Thoracic aorta (tissue), 2 donors: ENCODE measurements at regions not wholly inside any gene's neighbourhood (a gene's known extent, or its start where the extent isn't known, plus 50 kb on each side); places are given as distances from the start of the nearest gene placed in this dataset.
"Not testable (repeated sequence)": the region's sequence is repeated elsewhere in the genome, so short reads cannot be mapped to it uniquely, and the experiment has no call there.

Experiments used
- ATAC-seq: fragments of 150-250 bp; one replicate; pipeline ENCODE4 v1.8.0; 2017; ENCODE audit warnings: low read depth; ENCODE audit not compliant: insufficient number of reproducible peaks, low FRiP score
- DNase-seq: peaks from one replicate; pipeline ENCODE4 v3.0.0-alpha.2; 2020; ENCODE audit warnings: low spot score
- H3K27ac ChIP-seq, 2 donors: fragments of 200-600 bp; sonication (generic); 1 replicate in 1 of 2; 2 replicates in 1 of 2; pipeline ENCODE4 v1.5.1; 2016; ENCODE audit warnings: mild to moderate bottlenecking in 2 of 2, moderate library complexity in 2 of 2
- H3K27me3 ChIP-seq: fragments of 200-600 bp; sonication (generic); replicated peaks from 2 replicates; pipeline ENCODE4 v1.6.0; 2016; ENCODE audit warnings: mild to moderate bottlenecking; ENCODE audit not compliant: insufficient read depth
- H3K36me3 ChIP-seq: fragments of 200-600 bp; sonication (generic); one replicate; pipeline ENCODE4 v1.5.1; 2016
- H3K4me1 ChIP-seq, 2 donors: fragments of 200-600 bp; sonication (generic); 1 replicate in 1 of 2; 2 replicates in 1 of 2; pipeline versions ENCODE4 v1.5.1 to v1.6.0; 2016; ENCODE audit warnings: low read depth in 2 of 2, mild to moderate bottlenecking in 1 of 2; ENCODE audit not compliant: control insufficient read depth in 1 of 2
- H3K4me3 ChIP-seq: fragments of 200-600 bp; sonication (generic); 2 replicates; pipeline ENCODE4 v1.5.1; 2016; ENCODE audit warnings: mild to moderate bottlenecking
- H3K9me3 ChIP-seq: fragments of 200-600 bp; sonication (generic); 2 replicates; pipeline ENCODE4 v1.5.1; 2016
- TF ChIP-seq, protein P1 (sequence below): fragments of 200-600 bp; sonication (generic); IDR thresholded peaks from one replicate; pipeline ENCODE4 v1.5.1; 2019; ENCODE audit warnings: antibody characterized with exemption

DNA sequence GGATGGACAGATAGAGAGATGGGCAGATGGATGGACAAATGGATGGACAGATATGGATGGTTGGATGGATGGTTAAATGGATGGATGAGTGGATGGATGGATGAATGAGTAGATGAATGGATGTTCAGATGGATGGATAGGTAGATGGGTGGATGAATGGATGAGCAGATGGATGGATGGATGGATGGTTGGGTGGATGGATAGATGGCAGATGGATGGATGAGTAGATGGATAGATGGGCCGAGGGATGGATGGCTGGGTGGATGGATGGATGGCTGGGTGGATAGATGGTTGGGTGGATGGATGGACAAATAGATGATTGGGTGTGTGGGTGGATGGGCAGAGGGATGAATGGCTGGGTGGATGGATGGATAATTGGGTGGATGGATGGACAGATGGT is 98.9 kb upstream of the OTOS start:
- H3K27me3 ChIP-seq = no peaks in the 10 kb centered on the region
- TF ChIP-seq, protein P1, sequence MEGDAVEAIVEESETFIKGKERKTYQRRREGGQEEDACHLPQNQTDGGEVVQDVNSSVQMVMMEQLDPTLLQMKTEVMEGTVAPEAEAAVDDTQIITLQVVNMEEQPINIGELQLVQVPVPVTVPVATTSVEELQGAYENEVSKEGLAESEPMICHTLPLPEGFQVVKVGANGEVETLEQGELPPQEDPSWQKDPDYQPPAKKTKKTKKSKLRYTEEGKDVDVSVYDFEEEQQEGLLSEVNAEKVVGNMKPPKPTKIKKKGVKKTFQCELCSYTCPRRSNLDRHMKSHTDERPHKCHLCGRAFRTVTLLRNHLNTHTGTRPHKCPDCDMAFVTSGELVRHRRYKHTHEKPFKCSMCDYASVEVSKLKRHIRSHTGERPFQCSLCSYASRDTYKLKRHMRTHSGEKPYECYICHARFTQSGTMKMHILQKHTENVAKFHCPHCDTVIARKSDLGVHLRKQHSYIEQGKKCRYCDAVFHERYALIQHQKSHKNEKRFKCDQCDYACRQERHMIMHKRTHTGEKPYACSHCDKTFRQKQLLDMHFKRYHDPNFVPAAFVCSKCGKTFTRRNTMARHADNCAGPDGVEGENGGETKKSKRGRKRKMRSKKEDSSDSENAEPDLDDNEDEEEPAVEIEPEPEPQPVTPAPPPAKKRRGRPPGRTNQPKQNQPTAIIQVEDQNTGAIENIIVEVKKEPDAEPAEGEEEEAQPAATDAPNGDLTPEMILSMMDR = no peak
- no peak overlapping the region for H3K27ac ChIP-seq
- ATAC-seq (no peak), DNase-seq (no peak)
- no peaks in the 10 kb centered on the region for H3K36me3 ChIP-seq
- H3K4me3 ChIP-seq = no peak overlapping the region
- H3K9me3 ChIP-seq = no peaks in the 10 kb centered on the region
- H3K4me1 ChIP-seq = peaks cover 8 to 27% of the 10 kb centered on the region in 2 donors

- TF ChIP-seq, protein P1 = no peak
- DNase-seq = no peak
Observed at GRCh38 chr2:240240017-240240734, 99.7 kb upstream of the OTOS start.

GRCh38 chr2:240240781-240241180 is 100.3 kb upstream of the OTOS start:
- H3K27me3 ChIP-seq = no peaks in the 10 kb centered on the region
- TF ChIP-seq, protein P1 = no peak
- DNase-seq = no peak
- ATAC-seq = no peak
- no peak overlapping the region for H3K27ac ChIP-seq
- H3K36me3 ChIP-seq = no peaks in the 10 kb centered on the region
- no peak overlapping the region for H3K4me3 ChIP-seq
- no peaks in the 10 kb centered on the region for H3K9me3 ChIP-seq
- peaks cover 9 to 34% of the 10 kb centered on the region in 2 donors for H3K4me1 ChIP-seq

More at GRCh38 chr2:240240017-240240734, 99.7 kb upstream of the OTOS start:
- no peak for ATAC-seq
- Histone ChIP-seq H3K9me3 (no peaks in the 10 kb centered on the region), H3K4me1 (peaks cover 8 to 30% of the 10 kb centered on the region in 2 donors), H3K4me3 (no peak overlapping the region), H3K36me3 (no peaks in the 10 kb centered on the region), H3K27me3 (no peaks in the 10 kb centered on the region), H3K27ac (no peak overlapping the region)

- Histone ChIP-seq H3K27me3 (no peaks in the 10 kb centered on the region), H3K36me3 (no peaks in the 10 kb centered on the region), H3K4me3 (no peak overlapping the region), H3K4me1 (peaks cover 11 to 33% of the 10 kb centered on the region in 2 donors), H3K9me3 (no peaks in the 10 kb centered on the region), H3K27ac (no peak overlapping the region)
- ATAC-seq = no peak
- DNase-seq = no peak
- TF ChIP-seq, protein P1 = no peak
Observed at GRCh38 chr2:240241572-240241971, 101.1 kb upstream of the OTOS start.

- H3K4me1 ChIP-seq = peaks cover 3 to 19% of the 10 kb centered on the region in 2 donors
- H3K9me3 ChIP-seq, ATAC-seq, H3K4me3 ChIP-seq, H3K27me3 ChIP-seq, DNase-seq, H3K36me3 ChIP-seq, H3K27ac ChIP-seq: not testable (repeated sequence)
Observed at GRCh38 chr2:240243049-240243448, 102.6 kb upstream of the OTOS start.

DNA sequence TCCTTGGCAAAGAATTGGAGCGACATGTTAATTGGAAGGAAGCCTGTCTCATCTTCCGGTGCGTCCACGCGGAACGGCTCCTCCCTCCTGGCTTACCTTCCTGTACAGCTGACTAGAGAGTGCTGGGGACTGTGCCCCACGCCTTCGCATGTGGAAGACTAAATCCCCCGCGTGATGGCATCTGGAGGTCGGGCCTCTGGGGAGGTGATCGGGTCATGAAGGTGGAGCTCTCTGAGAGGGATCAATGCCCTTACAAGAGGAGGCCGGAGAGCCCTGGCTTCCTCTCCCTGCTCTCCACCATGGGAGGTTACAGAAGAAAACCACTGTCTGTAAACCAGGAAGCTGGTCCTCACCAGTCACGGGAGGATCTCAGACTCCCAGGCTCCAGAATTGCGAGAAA is 104.1 kb upstream of the OTOS start:
- DNase-seq (no peak), ATAC-seq (no peak)
- TF ChIP-seq, protein P1 = no peak
- Histone ChIP-seq H3K4me3 (no peak overlapping the region), H3K9me3 (no peaks in the 10 kb centered on the region), H3K4me1 (peaks cover 3 to 17% of the 10 kb centered on the region in 2 donors), H3K36me3 (no peaks in the 10 kb centered on the region), H3K27ac (no peak overlapping the region), H3K27me3 (no peaks in the 10 kb centered on the region)
